Omental fat pad (tissue), 3 donors: ENCODE measurements at regions not wholly inside any gene's neighbourhood (a gene's known extent, or its start where the extent isn't known, plus 50 kb on each side); places are given as distances from the start of the nearest gene placed in this dataset.

Experiments used
- ATAC-seq: fragments of 150-250 bp; one replicate; pipeline ENCODE4 v1.9.1; 2016; ENCODE audit warnings: mild to moderate bottlenecking, moderate library complexity; ENCODE audit not compliant: low FRiP score
- DNase-seq: peaks from one replicate; pipeline ENCODE4 v3.0.0-alpha.2; 2019; ENCODE audit warnings: low spot score
- CTCF ChIP-seq, 3 donors: fragments of 450-650 bp; IDR thresholded peaks; one replicate each; pipeline ENCODE4 v1.5.1; 2016 to 2017; ENCODE audit warnings: antibody characterized with exemption in 3 of 3, mild to moderate bottlenecking in 3 of 3, moderate library complexity in 2 of 3

DNA sequence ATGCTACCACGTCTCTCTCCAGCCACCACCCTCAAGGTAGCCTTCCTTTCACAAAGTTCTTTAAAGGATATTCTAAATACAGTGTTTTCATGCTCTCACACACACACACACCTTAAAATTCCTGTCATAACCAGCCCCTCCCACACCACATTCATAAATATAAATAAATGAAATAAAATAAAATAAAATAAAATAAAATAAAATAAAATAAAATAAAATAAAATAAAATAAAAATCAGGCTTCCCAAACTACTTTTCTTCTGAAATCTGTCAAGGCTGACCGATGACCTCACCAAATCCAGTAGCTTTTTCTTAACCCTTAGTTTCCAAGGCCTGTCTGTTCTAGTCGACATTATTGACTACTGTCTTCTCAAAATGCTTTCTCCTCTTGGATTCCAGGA lies 378.4 kb downstream of the SEC23A start:
- DNase-seq (no peak), ATAC-seq (no peak)
- no peak for TF ChIP-seq CTCF (IDR thresholded peaks at IDR 0.05)

DNA sequence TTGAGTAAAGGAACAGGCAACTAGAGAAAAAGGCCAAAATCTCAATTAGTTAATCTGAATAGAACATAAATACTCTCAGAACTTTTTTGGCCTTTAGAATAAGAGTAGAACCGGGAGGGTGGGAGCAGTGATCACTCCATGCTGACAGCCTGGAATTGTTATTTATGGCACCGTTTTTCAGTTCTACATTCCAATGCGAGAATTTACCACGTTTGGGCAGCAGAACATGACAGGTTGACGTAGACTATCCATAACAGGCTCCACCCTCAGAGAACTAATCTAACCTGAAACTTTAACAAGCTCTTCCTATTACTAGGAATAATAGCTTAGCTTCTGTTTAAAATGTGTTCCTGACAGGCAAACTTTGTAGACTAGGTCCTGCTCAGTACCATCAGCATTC lies 379.1 kb downstream of the SEC23A start:
- ATAC-seq (no peak), DNase-seq (no peak)
- no peak for TF ChIP-seq CTCF (IDR thresholded peaks at IDR 0.05)

DNA sequence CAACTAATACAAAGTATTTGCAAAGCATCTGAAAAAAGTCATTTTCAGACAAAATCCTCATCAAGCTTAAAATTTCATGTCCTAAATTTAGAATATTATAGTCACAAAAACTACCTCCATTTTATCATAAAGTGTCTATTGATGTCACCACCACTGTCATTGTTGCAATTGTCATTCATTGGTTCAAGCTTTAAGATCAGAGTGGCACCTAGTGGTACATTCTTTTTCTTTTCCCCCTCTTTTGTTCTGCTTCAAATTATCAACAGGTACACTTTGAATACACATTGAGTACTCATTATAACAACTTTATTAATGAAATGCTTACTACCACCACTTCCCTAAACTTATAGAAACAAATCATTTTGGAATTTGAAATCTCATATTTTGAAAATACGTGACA lies 379.8 kb downstream of the SEC23A start:
- ATAC-seq (no peak), DNase-seq (no peak)
- no peak for TF ChIP-seq CTCF (IDR thresholded peaks at IDR 0.05)

GRCh38 chr14:38721822-38722431 lies 381.1 kb downstream of the SEC23A start:
- DNase-seq (peak; percentile 69), ATAC-seq (peak; percentile 71)
- peak in 1 of 3 donors; percentile 34 for TF ChIP-seq CTCF (IDR thresholded peaks at IDR 0.05)

DNA sequence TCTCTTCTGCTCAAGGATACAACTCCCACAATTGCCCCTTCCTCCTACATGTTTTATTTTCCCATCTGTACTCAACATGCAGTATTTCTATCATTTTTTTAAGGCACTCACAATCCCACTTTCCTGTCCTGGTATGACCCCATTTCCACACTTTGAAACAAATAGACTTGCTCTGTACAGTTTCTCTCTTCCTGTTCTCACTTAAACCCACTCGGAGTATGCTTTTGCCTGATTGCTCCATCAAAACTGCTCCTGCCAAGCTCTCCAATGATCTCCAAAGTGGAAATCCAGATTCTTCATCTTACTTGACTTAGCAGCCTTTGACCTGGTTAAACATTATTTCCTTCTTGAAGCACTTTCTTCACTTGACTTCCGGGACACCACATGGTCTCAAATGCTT lies 384.5 kb downstream of the SEC23A start:
- ATAC-seq (no peak), DNase-seq (no peak)

DNA sequence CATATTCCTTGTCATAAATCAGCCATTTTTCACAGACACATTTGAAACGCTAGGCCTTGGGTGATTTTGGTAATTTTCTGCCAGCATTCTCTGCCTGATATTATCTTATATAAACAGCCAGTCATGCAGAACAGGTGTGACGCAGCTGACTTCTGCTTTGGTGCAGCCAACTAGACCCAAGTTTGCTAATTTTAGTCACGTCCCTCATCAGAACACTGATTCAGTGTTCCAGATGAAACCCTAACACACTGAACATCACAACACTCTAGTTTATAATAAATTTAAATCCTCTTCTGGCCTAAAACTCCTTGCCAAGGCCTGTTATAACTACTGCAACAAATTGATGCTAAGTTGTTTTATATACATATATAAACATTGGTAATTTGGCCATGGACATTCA lies 386.1 kb downstream of the SEC23A start:
- no peak for DNase-seq
- TF ChIP-seq CTCF (IDR thresholded peaks at IDR 0.05) = no peak
- no peak for ATAC-seq

More for the DNA sequence above, 384.5 kb downstream of the SEC23A start:
- TF ChIP-seq CTCF (IDR thresholded peaks at IDR 0.05) = no peak

GRCh38 chr14:38710881-38711280 lies 392.2 kb downstream of the SEC23A start:
- DNase-seq (no peak), ATAC-seq (no peak)
- no peak for TF ChIP-seq CTCF (IDR thresholded peaks at IDR 0.05)
